ENCODE measurements at regions not wholly inside any gene's neighbourhood (a gene's known extent, or its start where the extent isn't known, plus 50 kb on each side); places are given as distances from the start of the nearest gene placed in this dataset.

DNA sequence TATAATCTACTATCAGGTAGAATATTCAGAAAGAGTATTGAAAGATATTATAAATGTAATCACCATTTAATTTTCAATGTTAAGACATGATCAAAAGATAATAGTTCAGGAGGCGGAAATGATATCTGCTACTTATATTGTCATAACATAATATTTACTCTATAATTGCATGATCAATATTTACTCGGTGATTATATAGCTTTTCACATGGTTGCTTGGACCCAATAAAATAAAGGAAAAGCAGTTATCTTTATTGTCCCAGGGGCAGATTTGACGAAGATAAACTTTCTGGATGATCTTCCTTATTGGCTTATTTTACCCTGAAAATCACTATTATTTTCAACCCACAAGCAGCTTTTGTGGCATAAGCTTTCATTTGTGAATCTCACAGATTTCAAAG, 350.4 kb downstream of the HACE1 start:
- SMC1A ChIA-PET (ENCODE audit: uncharacterized antibody, unreplicated experiment) = interaction anchor here (0.5 to 0.7 kb wide), 2 partner anchors 235 to 1253 kb away, joined by 3 read pairs; no protein-coding TSS in a partner anchor
- no peak for ATAC-seq
- H3K27me3 ChIP-seq (replicated peaks in 1 of 2; ENCODE audit: control insufficient read depth in 2 of 2, insufficient read depth in 2 of 2, low read length in 1 of 2) = no peaks in the 10 kb centered on the region; a peak in 1 of 4 replicates
- in situ Hi-C loops (cut with MboI) (no loop called here), intact Hi-C loops (cut with micrococcal nuclease; ENCODE audit: unreplicated experiment) (no loop called here)
- no peaks in the 10 kb centered on the region for H4K20me1 ChIP-seq (ENCODE audit: control insufficient read depth, insufficient read depth)
- no peak for TF ChIP-seq PML (IDR thresholded peaks at IDR 0.05; ENCODE audit: low read length)
- no peak for TF ChIP-seq STAT1 (conservative IDR thresholded peaks at IDR 0.05)
- TF ChIP-seq MYC (IDR thresholded peaks at IDR 0.05; ENCODE audit: insufficient read depth, insufficient read length, insufficient replicate concordance, low read length, severe bottlenecking) = no peak
- TF ChIP-seq, protein P1, sequence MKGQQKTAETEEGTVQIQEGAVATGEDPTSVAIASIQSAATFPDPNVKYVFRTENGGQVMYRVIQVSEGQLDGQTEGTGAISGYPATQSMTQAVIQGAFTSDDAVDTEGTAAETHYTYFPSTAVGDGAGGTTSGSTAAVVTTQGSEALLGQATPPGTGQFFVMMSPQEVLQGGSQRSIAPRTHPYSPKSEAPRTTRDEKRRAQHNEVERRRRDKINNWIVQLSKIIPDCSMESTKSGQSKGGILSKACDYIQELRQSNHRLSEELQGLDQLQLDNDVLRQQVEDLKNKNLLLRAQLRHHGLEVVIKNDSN (IDR thresholded peaks at IDR 0.05; ENCODE audit: borderline replicate concordance, extremely low read length, insufficient read depth, low read depth, low read length) = no peak
- TF ChIP-seq GATAD2B (conservative IDR thresholded peaks at IDR 0.05; ENCODE audit: low read depth) = no peak
- TF ChIP-seq ZZZ3 (IDR thresholded peaks at IDR 0.05; ENCODE audit: control insufficient read depth, insufficient read length, low read depth) = no peak
- TF ChIP-seq NFXL1 (IDR thresholded peaks at IDR 0.05; ENCODE audit: borderline replicate concordance) = no peak
- TF ChIP-seq SP1 (IDR thresholded peaks at IDR 0.05; ENCODE audit: low read depth, low read length) = no peak
- TF ChIP-seq, protein P2, sequence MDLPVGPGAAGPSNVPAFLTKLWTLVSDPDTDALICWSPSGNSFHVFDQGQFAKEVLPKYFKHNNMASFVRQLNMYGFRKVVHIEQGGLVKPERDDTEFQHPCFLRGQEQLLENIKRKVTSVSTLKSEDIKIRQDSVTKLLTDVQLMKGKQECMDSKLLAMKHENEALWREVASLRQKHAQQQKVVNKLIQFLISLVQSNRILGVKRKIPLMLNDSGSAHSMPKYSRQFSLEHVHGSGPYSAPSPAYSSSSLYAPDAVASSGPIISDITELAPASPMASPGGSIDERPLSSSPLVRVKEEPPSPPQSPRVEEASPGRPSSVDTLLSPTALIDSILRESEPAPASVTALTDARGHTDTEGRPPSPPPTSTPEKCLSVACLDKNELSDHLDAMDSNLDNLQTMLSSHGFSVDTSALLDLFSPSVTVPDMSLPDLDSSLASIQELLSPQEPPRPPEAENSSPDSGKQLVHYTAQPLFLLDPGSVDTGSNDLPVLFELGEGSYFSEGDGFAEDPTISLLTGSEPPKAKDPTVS (IDR thresholded peaks at IDR 0.05; ENCODE audit: low read depth, low read length) = no peak
- TF ChIP-seq BRCA1 (IDR thresholded peaks at IDR 0.05; ENCODE audit: low read depth, low read length) = no peak
- no peak for TF ChIP-seq SMAD5 (IDR thresholded peaks at IDR 0.05; ENCODE audit: low read depth)
- H3K36me3 ChIP-seq (ENCODE audit: control insufficient read depth in 2 of 2, insufficient read depth in 2 of 2, low read length in 1 of 2) = no peaks in the 10 kb centered on the region
- no peak overlapping the region for H3K4me3 ChIP-seq
- no peak overlapping the region for H3K9ac ChIP-seq (ENCODE audit: control insufficient read depth, insufficient read depth, low read length)
- FAIRE-seq = no peak
- CTCF ChIA-PET = no interaction called here
- no peak for DNase-seq (ENCODE audit: low read depth, low spot score)
- POLR2A ChIA-PET = no interaction called here
- no peak overlapping the region for H3K27ac ChIP-seq (ENCODE audit: control insufficient read depth, insufficient read depth)
- BruUV-seq (replicated peaks) = no TSS peak
- 46% methylated on average over 3 of the region's 3 CpGs for WGBS (ENCODE audit: insufficient coverage, insufficient replicate concordance, low lambda C conversion rate, missing lambda C conversion rate)
- H2AFZ ChIP-seq (ENCODE audit: control insufficient read depth, low read depth, low read length) = no peak overlapping the region
- no peaks in the 10 kb centered on the region for H3K9me3 ChIP-seq (replicated peaks; ENCODE audit: control insufficient read depth, insufficient read depth, low read length)
- RAD21 ChIA-PET (ENCODE audit: unreplicated experiment) = no interaction called here
- no peak overlapping the region for H3K4me2 ChIP-seq (ENCODE audit: control insufficient read depth, insufficient read depth)
- no peaks in the 10 kb centered on the region for H3K4me1 ChIP-seq (ENCODE audit: control insufficient read depth, insufficient read depth, low read length)
- no peaks in the 10 kb centered on the region for H3K79me2 ChIP-seq (ENCODE audit: control insufficient read depth, insufficient read depth, low read length)
